Liver (tissue), 8 donors: ENCODE measurements at regions not wholly inside any gene's neighbourhood (a gene's known extent, or its start where the extent isn't known, plus 50 kb on each side); places are given as distances from the start of the nearest gene placed in this dataset.

Experiments
- DNase-seq: peaks from one replicate; pipeline ENCODE4 v3.0.0-alpha.2; 2017; ENCODE audit warnings: low spot score
- H3K27ac ChIP-seq, 2 donors: one replicate each; pipeline ENCODE4 v1.7.0; 2013; ENCODE audit warnings: inconsistent platforms in 2 of 2, low read length in 2 of 2, control low read depth in 1 of 2, low read depth in 1 of 2, mild to moderate bottlenecking in 1 of 2
- H3K27me3 ChIP-seq, 4 donors: one replicate each; pipeline versions ENCODE4 v1.6.1 to v1.7.0; 2013; ENCODE audit warnings: low read length in 3 of 4, inconsistent platforms in 1 of 4, mild to moderate bottlenecking in 1 of 4, moderate library complexity in 1 of 4; ENCODE audit not compliant: control insufficient read depth in 4 of 4, insufficient read depth in 4 of 4
- H3K36me3 ChIP-seq, 4 donors: one replicate each; pipeline versions ENCODE4 v1.6.1 to v1.7.0; 2013; ENCODE audit warnings: low read length in 3 of 4, mild to moderate bottlenecking in 3 of 4, low read depth in 1 of 4, moderate library complexity in 1 of 4; ENCODE audit not compliant: control insufficient read depth in 4 of 4, insufficient read depth in 3 of 4
- H3K4me1 ChIP-seq, 4 donors: one replicate each; pipeline versions ENCODE4 v1.6.1 to v1.7.0; 2013; ENCODE audit warnings: low read length in 3 of 4, mild to moderate bottlenecking in 3 of 4, moderate library complexity in 1 of 4; ENCODE audit not compliant: control insufficient read depth in 4 of 4, insufficient read depth in 4 of 4
- H3K4me3 ChIP-seq, 3 donors: one replicate each; pipeline versions ENCODE4 v1.6.1 to v1.7.0; 2013; ENCODE audit warnings: low read length in 3 of 3, control low read depth in 1 of 3, low read depth in 1 of 3, mild to moderate bottlenecking in 1 of 3
- H3K9ac ChIP-seq, 2 donors: one replicate each; pipeline ENCODE4 v1.7.0; 2013; ENCODE audit warnings: low read length in 2 of 2, mild to moderate bottlenecking in 2 of 2, moderate library complexity in 2 of 2, control low read depth in 1 of 2, low read depth in 1 of 2
- H3K9me3 ChIP-seq, 4 donors: one replicate each; pipeline versions ENCODE4 v1.6.1 to v1.7.0; 2013; ENCODE audit warnings: low read length in 3 of 4; ENCODE audit not compliant: control insufficient read depth in 4 of 4
- ATF3 ChIP-seq: IDR thresholded peaks from 2 replicates; pipeline ENCODE4 v1.6.1; 2016; ENCODE audit warnings: antibody characterized with exemption
- CTCF ChIP-seq: fragments of 150-350 bp; IDR thresholded peaks from 2 replicates; pipeline ENCODE4 v1.5.1; 2017; ENCODE audit warnings: improper control_type of control experiment, low read depth, low read length; ENCODE audit not compliant: missing input control
- FOXA1 ChIP-seq: IDR thresholded peaks from 2 replicates; pipeline ENCODE4 v1.6.1; 2016; ENCODE audit warnings: antibody characterized with exemption
- FOXA2 ChIP-seq: IDR thresholded peaks from 2 replicates; pipeline ENCODE4 v1.6.1; 2016; ENCODE audit warnings: antibody characterized with exemption
- GABPA ChIP-seq, 2 donors: IDR thresholded peaks in 1 of 2; conservative IDR thresholded peaks in 1 of 2; 2 replicates each; pipeline ENCODE4 v1.6.1; 2016; ENCODE audit warnings: antibody characterized with exemption in 2 of 2, mild to moderate bottlenecking in 1 of 2, moderate library complexity in 1 of 2
- HNF4A ChIP-seq, 2 donors: conservative IDR thresholded peaks; 2 replicates each; pipeline ENCODE4 v1.6.1; 2016; ENCODE audit warnings: antibody characterized with exemption in 2 of 2, mild to moderate bottlenecking in 2 of 2
- HNF4G ChIP-seq: IDR thresholded peaks from 2 replicates; pipeline ENCODE4 v1.6.1; 2016; ENCODE audit warnings: antibody characterized with exemption
- JUND ChIP-seq, 2 donors: IDR thresholded peaks; 2 replicates each; pipeline ENCODE4 v1.6.1; 2016; ENCODE audit warnings: antibody characterized with exemption in 2 of 2
- MAX ChIP-seq: IDR thresholded peaks from 2 replicates; pipeline ENCODE4 v1.6.1; 2016; ENCODE audit warnings: antibody characterized with exemption
- NR2F2 ChIP-seq: IDR thresholded peaks from 2 replicates; pipeline ENCODE4 v1.6.1; 2016; ENCODE audit warnings: antibody characterized with exemption
- RAD21 ChIP-seq, 2 donors: IDR thresholded peaks; 2 replicates each; pipeline ENCODE4 v1.6.1; 2016; ENCODE audit warnings: antibody characterized with exemption in 2 of 2, mild to moderate bottlenecking in 2 of 2
- RXRA ChIP-seq, 2 donors: IDR thresholded peaks; 2 replicates each; pipeline ENCODE4 v1.6.1; 2017 to 2018; ENCODE audit warnings: antibody characterized with exemption in 2 of 2, mild to moderate bottlenecking in 1 of 2
- SP1 ChIP-seq: IDR thresholded peaks from 2 replicates; pipeline ENCODE4 v1.6.1; 2018; ENCODE audit warnings: antibody characterized with exemption, mild to moderate bottlenecking
- TAF1 ChIP-seq: conservative IDR thresholded peaks from 2 replicates; pipeline ENCODE4 v1.6.1; 2016; ENCODE audit warnings: antibody characterized with exemption, mild to moderate bottlenecking
- YY1 ChIP-seq: IDR thresholded peaks from 2 replicates; pipeline ENCODE4 v1.6.1; 2016; ENCODE audit warnings: antibody characterized with exemption, mild to moderate bottlenecking
- ZBTB33 ChIP-seq: IDR thresholded peaks from 2 replicates; pipeline ENCODE4 v1.6.1; 2016; ENCODE audit warnings: antibody characterized with exemption
- WGBS: extraction: QIAGEN DNeasy Blood & Tissue Kit; methylation state at CpG from one replicate; pipeline ENCODE4 v1.1.7; 2013; 5-methylcytosine and 5-hydroxymethylcytosine counted together
- donor health status: healthy.
- donor health status: healthy.
- donor health status: healthy.
- donor health status: healthy.
- donor health status: healthy.

DNA sequence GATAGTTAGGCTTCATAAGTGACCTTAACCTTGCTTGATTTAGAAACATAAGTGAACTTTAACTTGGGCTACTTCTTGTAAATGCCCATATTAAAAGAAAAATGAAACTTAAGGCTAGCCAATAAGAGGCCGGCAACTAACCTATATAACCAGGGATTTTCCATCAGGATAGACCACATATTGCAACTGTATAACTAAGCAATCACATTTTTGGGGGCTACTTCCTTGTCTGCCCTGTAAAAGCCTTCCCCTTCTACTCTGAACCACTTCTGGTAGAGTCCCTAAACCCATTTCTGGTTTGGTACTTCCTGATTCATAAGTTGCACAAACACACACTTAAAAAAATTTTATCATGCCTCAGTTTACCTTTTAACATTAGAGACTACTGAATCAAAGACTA is 150.9 kb upstream of the UBE2E2 start (continued):
- TF ChIP-seq JUND (IDR thresholded peaks at IDR 0.05): no peak
- no peak for TF ChIP-seq FOXA1
- no peak for TF ChIP-seq CTCF
- no peak for TF ChIP-seq HNF4G
- no peak for TF ChIP-seq YY1

- DNase-seq: no peak
- Histone ChIP-seq H3K27me3 (no peaks in the 10 kb centered on the region), H3K9me3 (no peaks in the 10 kb centered on the region), H3K9ac (no peak overlapping the region), H3K4me3 (no peak overlapping the region), H3K4me1 (no peaks in the 10 kb centered on the region), H3K27ac (no peak overlapping the region), H3K36me3 (no peaks in the 10 kb centered on the region)
- WGBS: 76% methylated on average over 7 of the region's 7 CpGs
- TF ChIP-seq YY1 (no peak), ZBTB33 (no peak), FOXA2 (no peak), TAF1 (no peak), SP1 (no peak), GABPA (IDR thresholded peaks at IDR 0.05 in 1 of 2, conservative IDR thresholded peaks at IDR 0.05 in 1 of 2) (no peak), HNF4A (conservative IDR thresholded peaks at IDR 0.05) (no peak), NR2F2 (no peak), JUND (IDR thresholded peaks at IDR 0.05) (no peak), MAX (no peak), RAD21 (IDR thresholded peaks at IDR 0.05) (no peak), RXRA (IDR thresholded peaks at IDR 0.05) (no peak), HNF4G (no peak)
These were observed 150.5 kb upstream of the UBE2E2 start for GRCh38 chr3:23052620-23053019.

DNA sequence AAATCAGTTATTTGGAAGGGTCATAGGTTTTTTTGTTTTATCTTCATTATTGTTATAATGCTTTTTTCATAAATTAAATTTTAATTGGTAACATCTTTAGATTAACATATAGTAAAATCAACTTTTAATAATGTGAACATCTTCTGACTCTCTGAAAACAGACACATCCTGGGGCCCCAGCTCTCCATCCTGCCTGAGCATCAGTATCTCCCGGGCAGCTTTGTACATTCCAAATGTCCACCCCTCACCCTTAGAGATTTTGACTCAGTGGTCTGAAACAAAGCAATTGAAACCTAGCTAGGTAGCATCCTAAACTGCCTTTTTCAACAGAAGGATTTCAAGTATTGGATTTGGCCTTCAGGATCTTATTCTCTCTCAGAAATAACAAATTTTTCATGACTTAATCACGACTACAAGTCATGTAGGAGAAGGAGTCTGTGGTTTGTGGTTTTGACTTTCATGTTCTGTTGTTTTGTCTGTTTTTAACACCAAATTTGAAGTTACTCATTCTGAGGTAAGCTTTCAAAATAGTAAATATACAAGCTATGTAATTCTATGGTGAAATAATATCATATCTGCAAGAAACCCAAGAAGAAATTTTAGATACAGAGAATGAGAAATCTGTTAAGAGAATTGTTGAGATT is 147.3 kb upstream of the UBE2E2 start:
- Histone ChIP-seq H3K36me3 (no peaks in the 10 kb centered on the region), H3K27me3 (no peaks in the 10 kb centered on the region), H3K4me1 (no peaks in the 10 kb centered on the region), H3K4me3 (no peak overlapping the region), H3K27ac (no peak overlapping the region), H3K9me3 (no peaks in the 10 kb centered on the region), H3K9ac (no peak overlapping the region)
- 72% methylated on average over 2 of the region's 2 CpGs for WGBS
- no peak for DNase-seq
- TF ChIP-seq ATF3 (no peak), HNF4G (no peak)
